ENCODE measurements at regions not wholly inside any gene's neighbourhood (a gene's known extent, or its start where the extent isn't known, plus 50 kb on each side); places are given as distances from the start of the nearest gene placed in this dataset.

DNA sequence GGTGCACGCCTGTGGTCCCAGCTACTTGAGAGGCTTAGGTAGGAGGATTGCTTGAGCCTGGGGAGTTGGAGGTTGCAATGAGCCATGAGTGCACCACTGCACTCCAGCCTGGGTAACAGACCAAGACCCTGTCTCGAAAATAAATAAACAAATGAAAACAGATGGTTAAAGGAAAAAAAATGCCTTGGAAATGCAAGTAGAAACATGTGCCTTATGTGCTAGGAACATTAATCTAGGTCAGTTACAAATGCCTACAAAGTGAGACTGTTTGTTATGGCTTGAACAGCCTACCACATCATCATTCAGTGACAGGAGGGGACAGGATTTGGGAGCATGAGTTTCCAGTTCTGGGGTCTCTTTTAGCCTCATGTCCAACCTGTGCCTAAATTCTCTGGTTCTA lies 52.4 kb upstream of the BCAT1 start:
- no peak overlapping the region for H2BK120ac ChIP-seq (ENCODE audit: low read depth, low read length)
- H3K4me1 ChIP-seq (ENCODE audit: control insufficient read depth in 2 of 2, insufficient read depth in 1 of 2, low read depth in 1 of 2, low read length in 2 of 2), result no peaks in the 10 kb centered on the region
- peaks cover 0 to 8% (median 0%) of the 10 kb centered on the region in 3 experiments for H3K27me3 ChIP-seq (ENCODE audit: control insufficient read depth in 3 of 3, insufficient read depth in 3 of 3, low read depth in 1 of 3, low read length in 3 of 3)
- no CpG with 5 or more reads among the region's 2 CpGs for WGBS, 2 donors (ENCODE audit: extremely low coverage in 2 of 2, insufficient read length in 2 of 2, insufficient replicate concordance in 1 of 2)
- no peak overlapping the region for H3K4me3 ChIP-seq (ENCODE audit: low read length in 2 of 2)
- H2BK15ac ChIP-seq (ENCODE audit: low read length), result no peak overlapping the region
- no peak overlapping the region for H3K18ac ChIP-seq (ENCODE audit: low read length)
- no peak for DNase-seq (ENCODE audit: low spot score)
- no peak overlapping the region for H4K8ac ChIP-seq (ENCODE audit: low read depth, low read length)
- no peak overlapping the region for H4K91ac ChIP-seq (ENCODE audit: low read depth, low read length, poor library complexity)
- H3K4me2 ChIP-seq (ENCODE audit: insufficient read depth, low read length, poor library complexity, severe bottlenecking), result no peak overlapping the region
- no peak overlapping the region for H2AK5ac ChIP-seq (ENCODE audit: low read depth, low read length)
- no peaks in the 10 kb centered on the region for H3K36me3 ChIP-seq (replicated peaks in 1 of 2; ENCODE audit: control insufficient read depth in 2 of 2, insufficient read depth in 2 of 2, low read length in 2 of 2)
- no peaks in the 10 kb centered on the region for H3K9me3 ChIP-seq (replicated peaks in 1 of 2; ENCODE audit: control insufficient read depth in 2 of 2, insufficient read depth in 1 of 2, low read depth in 1 of 2, low read length in 2 of 2)
- no peak overlapping the region for H2AFZ ChIP-seq (ENCODE audit: low read length)
- no peak overlapping the region for H3K9ac ChIP-seq (ENCODE audit: low read depth, low read length, poor library complexity)
- no peak overlapping the region for H3K23ac ChIP-seq (ENCODE audit: low read depth, low read length, poor library complexity)
- H3K27ac ChIP-seq (replicated peaks; ENCODE audit: low read length), result no peak overlapping the region
- H3K79me1 ChIP-seq (ENCODE audit: low read depth, low read length), result no peaks in the 10 kb centered on the region
- no peak overlapping the region for H2BK12ac ChIP-seq (ENCODE audit: low read length)
- H3K4ac ChIP-seq (ENCODE audit: low read length), result no peak overlapping the region
- no peak overlapping the region for H2BK5ac ChIP-seq (ENCODE audit: low read length)
- no peak overlapping the region for H3K14ac ChIP-seq (ENCODE audit: low read length)

Data from neuronal stem cell (in vitro differentiated cells).